HG02588 (cell line): ENCODE measurements at regions not wholly inside any gene's neighbourhood (a gene's known extent, or its start where the extent isn't known, plus 50 kb on each side); places are given as distances from the start of the nearest gene placed in this dataset.

Experiments used
- ATAC-seq: cut with Tn5 transposase; IDR thresholded peaks from one replicate; pipeline ENCODE4 v1.9.1; 2021; ENCODE audit warnings: mild to moderate bottlenecking, moderate library complexity; ENCODE audit not compliant: unreplicated experiment

DNA sequence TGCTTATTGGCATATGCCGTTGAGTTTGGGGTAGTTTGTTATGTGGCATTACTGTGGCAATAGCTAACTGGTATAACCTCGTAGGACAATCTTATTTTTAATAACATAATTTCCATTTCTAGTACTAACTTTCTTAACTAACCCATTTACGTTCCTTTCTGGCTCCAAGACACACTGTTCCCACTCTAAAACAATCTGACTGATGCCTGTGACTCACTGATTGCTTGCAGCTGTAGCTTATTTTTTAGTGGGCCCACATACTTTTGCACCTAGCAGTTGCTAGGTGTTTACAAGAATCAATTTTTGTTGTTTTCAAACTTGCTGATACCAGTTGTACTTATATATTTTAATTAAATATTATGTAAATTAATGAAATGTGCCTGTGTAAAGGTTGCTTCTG, 52.2 kb downstream of the FAT3 start:
- ATAC-seq = no peak

DNA sequence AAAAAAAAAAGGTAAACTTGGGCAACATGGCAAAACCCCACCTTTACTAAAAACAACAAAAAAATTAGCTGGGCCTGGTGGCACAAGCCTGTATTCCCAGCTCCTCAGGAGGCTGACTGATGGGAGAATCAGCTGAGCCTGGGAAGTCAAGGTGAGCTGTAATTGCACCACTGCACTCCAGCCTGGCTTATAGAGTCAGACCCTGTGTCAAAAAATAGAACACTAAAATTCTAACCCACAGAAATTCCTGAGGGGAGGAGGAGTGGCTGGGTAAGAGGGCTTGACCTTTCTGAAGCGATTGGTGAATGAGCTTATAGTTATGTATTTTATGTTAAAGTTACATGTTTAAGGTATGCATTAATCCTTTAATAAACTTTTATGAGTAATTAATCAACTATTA, 53.3 kb downstream of the FAT3 start:
- ATAC-seq = no peak

DNA sequence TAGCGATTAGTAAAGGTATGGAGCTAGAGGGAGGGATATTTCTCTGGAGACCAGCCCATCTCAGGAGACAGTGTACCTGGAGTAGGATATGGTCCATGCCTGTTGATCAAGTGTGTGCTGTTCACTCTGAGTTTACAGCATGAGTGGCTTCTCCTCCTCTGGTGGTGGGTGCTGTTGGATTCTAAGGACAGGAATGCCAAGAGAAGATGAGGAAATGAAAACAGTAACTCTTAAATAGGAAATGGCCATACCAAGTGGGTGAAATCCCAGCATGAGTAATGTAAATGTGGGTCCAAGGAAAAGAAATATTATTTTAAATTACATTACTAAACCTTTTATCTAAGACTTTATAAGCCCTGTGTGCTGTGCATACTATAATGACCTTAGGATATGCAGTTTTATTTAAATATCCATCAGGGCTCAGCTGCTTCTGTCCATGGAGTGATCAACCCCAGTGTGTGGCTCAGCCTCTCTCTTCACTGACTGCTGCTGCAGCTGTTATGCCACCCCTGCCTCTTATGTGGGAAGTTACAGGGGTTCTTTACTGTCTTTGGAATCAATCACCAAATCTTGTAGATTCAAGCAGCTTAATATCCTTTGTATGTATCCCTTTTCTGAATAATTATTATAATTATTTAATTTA, 54.3 kb downstream of the FAT3 start:
- ATAC-seq = no peak

DNA sequence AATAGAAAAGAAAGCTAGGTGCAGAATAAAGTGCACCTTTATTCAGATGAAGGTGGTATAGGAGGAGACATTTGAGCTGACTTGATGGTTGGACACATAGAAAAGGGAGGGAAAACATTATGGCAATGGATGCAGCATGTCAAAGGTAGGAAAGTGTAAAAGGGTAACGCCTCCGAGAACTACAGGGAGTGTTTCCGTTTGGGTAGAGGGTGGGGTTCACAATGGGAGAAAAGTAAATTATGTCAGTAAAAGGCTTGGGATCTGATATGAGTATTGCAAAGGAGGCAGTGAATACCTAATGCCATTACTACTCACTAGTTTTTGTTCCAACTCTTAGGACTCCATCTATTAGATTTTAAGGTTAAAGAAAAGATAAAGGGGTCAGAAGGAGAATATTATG, 59.5 kb downstream of the FAT3 start:
- no peak for ATAC-seq

DNA sequence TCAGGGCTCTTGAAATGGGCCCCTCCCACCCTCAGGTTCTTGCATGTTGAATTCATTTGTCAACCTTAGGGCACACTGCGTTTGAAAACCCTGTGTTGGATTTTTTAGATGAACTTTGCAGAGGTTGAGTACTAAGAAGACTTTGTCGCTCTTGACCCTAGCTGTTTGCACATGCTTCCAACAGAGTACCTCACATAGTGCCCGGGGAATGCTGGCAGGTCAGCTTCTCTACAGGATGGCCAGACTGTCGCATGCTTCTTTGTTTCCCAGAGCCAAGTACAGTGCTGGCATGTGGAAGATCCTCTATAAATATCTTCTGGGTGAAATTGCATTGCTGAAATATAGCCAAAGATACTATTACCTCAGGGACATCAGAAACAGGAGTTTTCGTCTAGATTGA, 59.9 kb downstream of the FAT3 start:
- ATAC-seq = no peak

DNA sequence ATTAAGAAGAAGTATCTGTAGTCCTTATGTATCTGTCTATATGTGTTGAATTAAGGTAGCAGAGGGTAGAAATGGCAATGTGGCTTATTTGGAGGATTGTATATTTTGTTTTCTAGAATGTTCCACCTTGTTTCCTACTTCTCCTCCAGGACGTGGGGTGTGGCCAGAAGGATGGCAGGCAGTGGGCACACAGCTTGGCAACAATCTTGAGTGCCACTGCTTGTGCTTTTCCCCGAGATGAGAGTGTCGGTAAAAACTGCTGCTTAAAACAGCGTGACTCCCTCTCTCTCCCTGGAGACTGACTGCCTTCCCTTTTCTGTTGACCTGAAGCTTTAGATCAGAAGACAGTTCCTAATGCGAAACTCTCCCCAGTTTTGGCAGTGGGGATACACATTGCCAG, 61.2 kb downstream of the FAT3 start:
- no peak for ATAC-seq

DNA sequence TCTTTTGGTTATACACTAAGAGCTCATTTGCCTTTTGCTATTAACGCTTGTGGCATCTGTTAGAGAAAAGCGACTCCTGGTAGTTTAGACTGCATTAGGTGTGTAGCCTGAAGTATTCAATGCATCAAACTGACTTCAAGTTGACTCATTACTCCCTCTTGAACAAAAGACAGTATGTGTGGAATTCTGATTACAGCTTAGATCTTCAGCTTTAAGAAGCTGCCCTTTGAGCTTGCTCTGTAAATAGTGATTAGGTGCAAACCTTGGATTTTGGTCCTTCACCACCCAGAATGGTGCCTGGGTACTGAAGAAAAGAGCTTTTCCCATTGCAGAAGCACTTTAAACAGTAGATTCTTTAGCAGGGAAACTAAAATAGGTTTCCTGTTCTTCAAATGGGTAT, 62.1 kb downstream of the FAT3 start:
- no peak for ATAC-seq

DNA sequence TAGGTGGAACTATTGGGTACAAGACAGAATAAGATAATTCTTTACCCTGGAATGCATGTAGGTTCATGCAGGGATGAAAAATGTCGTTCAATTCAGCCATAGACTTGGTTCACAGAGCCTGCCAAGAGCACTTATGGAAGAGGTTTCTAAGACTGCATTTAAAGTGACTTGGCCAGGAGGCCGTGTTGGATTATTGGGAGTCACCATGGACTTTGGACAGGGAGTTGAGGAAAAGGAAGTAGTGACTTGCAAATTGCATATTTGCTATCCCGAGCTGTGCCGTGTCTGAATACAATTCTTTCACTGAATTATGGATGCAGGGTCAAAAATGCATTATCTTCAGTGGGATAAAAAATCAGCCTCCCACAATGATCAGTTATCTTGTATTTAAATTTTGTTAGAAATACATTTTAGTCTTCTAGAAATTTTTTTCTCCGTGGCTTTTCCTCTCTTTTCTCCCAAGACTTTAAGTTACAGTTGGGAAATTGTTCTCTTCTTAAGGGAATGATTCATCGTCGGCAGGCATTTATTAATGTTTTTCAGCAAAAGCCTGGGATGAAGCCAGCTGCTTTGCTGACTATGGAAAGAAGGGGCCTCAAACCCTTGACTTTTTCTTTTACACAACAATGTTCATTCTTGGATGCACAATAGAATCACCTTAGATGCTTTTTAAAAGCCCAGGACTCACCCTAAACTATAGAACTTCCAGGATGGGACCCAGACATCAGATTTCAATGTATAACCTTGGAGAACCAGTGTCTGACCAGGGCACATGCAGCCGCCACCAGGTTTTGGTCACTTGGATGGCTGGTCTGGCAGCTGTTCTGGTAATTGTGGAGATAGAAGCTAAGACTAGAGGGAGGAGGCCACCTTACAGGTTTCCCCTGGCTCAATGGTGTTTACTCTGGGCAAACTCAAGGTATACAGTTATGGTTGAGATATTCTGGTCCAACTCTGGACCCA, 70.8 kb downstream of the FAT3 start:
- ATAC-seq = no peak

DNA sequence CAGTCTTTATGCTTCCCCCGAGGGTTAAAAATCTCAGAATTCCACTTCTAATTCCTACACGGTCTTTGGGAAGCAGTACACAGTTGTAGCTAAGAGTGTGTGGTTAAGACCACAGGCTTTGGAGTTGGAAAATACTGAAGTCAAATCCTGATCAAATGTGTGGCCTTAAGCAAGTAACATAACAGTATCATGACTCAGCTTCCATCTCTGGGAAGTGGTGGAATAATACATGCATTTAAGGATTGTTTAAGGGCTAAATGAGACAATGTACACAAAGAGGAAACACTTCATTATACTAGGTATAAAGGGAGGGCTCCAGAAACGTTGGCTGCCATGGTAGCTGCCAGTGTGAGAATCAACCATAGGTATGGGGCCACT, 71.5 kb downstream of the FAT3 start:
- no peak for ATAC-seq

DNA sequence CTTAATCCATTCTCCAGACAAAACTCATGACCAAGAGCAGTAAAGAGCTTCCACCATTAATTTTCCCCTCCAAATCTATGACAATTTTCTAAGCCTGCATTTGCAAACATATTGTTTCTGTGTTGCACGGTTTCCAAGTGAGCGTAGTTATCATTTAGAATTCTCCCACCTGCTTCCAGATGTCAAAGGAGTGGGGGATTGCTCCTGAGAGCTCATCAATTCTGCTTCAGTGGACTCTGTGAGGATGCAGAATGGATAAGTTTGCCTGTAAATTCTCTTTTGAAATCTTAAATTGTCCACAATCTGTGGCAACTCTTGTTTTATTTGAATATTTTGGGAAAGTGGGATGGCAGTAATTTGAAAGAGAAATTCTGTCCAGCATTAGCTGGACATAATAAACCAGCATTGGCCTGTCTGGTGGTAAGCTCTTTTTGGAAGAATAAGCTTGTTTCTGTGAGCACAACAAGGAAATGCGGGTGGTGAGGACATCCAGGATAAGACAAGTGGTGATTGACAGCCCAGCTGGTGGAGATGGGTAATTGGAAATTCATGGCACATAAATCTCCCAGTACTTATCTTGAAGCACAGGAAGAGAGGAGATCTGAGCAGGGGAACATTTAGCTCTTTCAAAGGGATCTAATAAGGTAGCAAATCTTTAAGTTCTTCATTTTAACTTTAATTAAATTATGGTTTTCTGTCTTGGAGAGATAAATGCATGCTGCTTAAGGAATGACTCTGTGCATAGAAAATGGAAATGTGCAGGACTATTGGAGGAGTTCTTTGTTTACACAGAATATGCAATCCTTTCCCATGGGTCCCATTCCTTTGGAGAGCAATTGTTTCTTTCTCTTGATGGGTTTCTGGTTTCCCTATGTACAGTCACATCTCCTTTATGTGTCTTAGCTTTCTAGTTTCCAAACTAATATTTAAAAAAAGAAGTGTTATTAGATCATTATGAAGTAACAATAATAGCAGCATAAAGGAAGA, 73.2 kb downstream of the FAT3 start:
- ATAC-seq = no peak

DNA sequence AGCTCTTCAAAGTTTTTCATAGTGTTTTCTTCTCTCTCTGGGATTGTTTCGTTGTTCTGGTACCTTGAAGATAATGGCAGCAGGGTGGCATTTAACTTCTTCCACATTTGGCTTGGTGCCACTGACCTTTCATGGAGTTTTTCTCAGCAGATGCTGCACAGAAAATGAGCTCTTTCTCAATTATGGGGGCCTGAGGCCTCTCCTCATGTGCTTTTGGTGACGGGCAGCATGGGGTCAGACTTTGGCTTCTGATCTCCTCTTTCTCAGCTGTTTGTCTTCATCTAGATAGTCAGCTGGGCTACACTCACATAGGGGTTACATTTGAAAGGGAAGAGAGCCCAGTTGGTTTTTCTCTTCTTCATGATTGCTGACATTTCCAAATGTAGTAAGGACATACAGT, 76.3 kb downstream of the FAT3 start:
- no peak for ATAC-seq

DNA sequence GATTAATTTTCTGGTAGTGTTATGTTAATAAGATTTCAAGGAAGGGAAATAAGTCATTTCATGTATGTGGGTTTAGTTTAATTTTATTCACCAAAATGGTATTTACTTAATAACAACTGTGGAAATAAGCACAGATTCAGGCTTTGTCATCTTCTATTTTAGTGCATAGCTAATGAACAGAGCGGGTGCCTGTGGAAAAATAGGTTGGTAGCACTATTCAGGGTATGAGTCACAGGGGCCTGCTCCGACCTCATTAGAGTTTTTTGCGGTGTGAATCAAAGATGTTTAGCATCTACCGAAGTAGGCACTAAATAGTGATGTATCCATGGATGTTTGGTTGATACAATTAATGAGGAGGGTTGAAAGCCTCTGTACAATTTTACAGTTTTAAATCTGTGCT, 78.2 kb downstream of the FAT3 start:
- no peak for ATAC-seq

DNA sequence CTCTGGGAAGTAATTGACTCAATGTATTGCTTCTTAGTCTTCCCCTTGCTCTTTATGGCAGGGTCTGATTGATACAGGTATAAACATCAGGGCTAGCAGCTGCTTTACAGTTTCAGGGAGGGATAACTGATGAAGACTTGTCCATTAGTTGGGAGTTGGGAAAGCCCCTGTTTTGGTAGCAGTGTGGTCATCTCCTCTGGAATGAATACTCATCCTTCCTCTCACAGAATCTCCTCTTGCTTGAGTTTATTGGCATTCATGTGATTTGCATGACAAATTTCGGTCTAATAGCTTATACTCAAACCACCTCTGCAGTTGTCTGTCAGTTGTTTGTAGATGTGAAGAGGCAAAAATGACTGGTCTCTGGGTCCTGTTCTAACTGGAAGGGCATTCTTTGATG, 79.7 kb downstream of the FAT3 start:
- ATAC-seq = no peak

DNA sequence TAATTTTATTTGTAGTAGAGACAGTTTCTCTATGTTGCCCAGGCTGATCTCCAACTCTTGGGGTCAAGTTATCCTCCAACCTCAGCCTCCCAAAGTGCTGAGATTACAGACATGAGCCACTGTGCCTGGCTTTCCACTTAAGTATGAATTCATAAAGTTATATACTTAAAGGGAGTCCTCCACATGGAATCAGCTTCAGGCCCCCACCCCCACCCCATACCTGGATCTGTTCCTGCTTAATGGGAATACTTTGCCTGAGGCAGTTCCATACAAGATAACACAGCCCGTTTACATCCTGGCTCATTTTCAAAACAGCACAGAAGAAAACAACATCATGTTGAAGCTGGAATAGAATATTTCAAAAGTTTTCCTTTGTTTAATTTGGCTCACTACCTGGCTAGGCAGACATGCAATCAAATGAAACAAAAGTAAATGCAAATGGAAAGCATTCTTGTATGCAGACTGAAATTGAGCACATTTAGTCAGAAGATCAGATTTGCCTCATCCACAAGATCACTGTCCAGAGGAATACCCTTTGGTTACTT, 82.4 kb downstream of the FAT3 start:
- no peak for ATAC-seq

DNA sequence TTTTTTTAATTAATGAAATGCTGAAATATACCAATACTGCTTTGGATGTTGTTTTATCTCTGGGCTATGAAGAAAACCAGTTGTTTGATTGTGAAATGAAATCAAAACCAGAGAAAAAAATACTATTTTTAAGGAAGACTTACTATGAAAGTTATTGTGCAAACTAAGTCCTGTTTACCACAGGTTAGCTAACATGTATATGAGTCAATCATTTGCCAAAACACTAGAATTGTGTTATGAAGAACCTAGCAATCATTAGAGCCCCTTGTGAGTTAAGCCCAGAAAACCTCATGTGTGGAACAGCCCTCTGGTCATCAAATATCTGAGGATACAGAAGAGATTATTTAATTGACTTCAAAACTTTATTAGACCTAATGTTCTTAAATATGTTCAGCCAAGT, 83.7 kb downstream of the FAT3 start:
- no peak for ATAC-seq

DNA sequence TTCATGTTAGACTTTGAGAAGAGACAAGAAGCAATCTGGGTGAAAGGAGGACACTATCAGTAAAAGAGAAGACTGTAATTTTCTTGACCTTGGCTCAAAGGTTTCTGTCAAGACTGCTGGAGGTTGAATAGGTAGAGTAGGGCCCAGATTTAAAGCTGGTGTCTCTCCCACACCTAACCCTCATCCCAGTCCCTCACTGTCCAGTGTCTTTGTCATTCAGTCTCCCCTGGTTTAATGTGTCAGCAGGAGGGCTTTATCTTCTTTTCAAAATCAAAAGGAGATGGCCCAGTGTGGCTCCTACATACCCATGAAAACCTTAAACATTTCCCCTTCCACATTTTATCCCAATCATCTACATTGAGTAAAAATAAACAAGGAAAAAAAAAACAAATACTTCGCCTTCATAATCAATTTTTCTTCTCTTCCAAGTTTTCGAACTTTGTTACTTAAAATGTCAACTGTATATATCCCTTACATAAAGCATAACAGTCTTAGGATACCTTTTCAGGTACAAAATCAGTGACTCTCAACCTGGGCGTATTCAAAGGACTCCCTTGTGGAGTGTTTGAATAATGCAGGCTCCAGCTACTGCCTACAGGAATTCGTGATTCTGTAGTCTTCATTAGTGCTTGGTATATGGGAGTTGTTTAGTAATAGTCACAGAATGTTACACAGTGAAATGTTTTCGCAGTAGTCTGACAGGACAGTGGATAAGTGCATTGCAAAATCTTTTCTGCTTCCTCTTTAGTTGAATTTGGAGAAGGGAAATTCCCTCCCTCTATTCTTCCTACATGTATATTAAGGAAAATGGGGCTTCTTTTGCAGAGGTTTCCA, 87.2 kb downstream of the FAT3 start:
- no peak for ATAC-seq

DNA sequence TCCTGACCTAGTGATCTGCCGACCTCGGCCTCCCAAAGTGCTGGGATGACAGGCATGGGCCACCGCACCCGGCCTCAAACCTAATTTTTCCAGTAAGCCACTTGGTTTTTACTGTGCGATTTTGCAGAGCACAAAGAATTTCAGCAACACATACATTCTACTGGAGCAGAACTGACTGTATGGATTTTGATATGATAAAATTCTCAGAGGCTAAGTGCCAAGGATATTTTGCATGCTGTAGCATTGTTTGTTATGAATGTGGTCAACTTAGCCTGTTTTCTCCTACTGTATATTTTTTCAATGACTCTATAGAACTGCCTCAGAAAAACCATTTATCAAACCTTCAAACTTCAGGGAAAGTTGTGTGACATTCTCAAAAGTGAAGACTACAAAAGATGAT, 89.2 kb downstream of the FAT3 start:
- ATAC-seq = no peak

DNA sequence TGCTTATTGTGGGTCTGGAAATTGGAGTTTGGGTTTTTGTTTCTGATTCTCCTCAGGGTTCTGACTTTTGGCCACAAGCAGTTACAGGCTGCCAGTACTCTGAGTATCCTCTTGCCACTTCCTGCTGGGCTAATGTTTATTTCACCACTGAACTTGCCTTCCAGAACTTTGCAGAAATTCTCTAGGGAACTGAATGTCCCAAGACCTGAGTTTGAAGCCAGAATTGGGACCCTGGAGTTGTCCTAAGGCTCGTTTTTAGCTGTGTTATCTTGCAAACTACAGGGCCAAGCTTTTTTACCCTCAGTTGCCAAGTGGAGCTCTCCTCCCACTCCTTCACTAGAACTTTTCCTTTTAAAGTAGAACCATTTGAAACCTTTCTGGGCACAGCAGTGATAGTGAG, 89.9 kb downstream of the FAT3 start:
- no peak for ATAC-seq

DNA sequence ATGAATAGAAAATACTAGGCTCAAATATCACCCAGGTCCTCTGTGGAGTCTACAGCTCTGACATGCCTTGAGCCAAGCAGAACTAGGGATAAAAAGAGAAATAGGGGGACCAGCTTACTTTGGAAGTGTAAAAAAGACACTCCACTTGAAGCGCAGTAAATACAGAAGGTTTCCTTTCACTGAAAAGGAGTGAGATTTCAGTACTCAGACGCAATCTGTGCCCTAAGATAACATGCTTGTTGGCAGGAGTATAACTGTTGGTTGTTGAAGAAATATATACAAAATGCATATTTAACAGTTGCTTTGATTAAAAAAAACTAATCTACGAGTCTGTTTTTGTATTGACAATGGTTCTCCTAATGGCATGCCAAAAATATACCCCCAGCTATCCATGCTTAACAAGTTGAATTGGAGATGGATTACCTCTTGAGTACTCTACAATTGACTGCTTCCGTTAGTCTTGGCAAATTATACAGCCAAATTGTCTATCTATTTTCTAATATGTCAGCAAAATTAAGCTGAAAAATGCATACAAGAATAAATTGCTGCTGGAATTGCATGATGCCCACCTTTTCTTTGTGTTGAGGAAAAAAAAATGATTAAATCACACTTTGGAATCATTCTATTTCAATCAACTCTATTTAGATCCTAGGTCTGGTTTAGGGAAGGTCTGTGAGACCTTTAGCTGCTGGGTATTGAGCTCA, 91.6 kb downstream of the FAT3 start:
- no peak for ATAC-seq

DNA sequence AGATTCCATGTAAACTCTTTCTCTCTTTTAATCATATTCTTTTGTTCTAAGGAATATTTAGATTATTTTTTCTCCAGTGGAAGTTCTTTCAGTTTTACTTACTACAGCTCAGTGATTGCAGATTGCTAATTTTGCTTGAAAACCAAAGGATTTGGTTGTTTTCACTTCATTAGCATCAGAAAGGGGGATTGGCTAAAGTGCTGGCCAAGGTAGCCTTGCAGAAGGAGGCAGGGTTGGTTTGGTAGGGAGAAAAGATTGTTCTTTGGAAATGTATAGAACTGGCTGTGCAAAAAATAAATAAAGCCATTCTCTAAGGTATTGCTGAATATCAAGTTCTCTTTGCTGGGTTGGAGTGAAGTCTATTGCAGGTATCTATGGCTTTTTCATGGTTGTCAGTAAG, 92.6 kb downstream of the FAT3 start:
- no peak for ATAC-seq
